Astrocyte (in vitro differentiated cells and primary cell): ENCODE measurements at regions not wholly inside any gene's neighbourhood (a gene's known extent, or its start where the extent isn't known, plus 50 kb on each side); places are given as distances from the start of the nearest gene placed in this dataset.

Experiments
- DNase-seq: peaks from one replicate; pipeline ENCODE4 v3.0.0-alpha.2; 2010; ENCODE audit warnings: low read depth
- FAIRE-seq: peaks from 2 replicates; lab custom pipeline; 2011; peaks lifted over from hg19 to GRCh38; lab: Jason Lieb, UNC
- H2AFZ ChIP-seq: 2 replicates; pipeline ENCODE4 v1.6.0; 2012; ENCODE audit warnings: low read depth, low read length, inconsistent platforms
- H3K27ac ChIP-seq: 2 replicates; pipeline ENCODE4 v1.5.1; 2011; ENCODE audit warnings: low read depth, low read length, inconsistent platforms
- H3K27me3 ChIP-seq: 2 replicates; pipeline ENCODE4 v1.6.0; 2011; ENCODE audit warnings: low read length, inconsistent platforms; ENCODE audit not compliant: insufficient read depth
- H3K36me3 ChIP-seq: 2 replicates; pipeline ENCODE4 v1.5.1; 2011; ENCODE audit warnings: low read length, inconsistent platforms; ENCODE audit not compliant: insufficient read depth
- H3K4me1 ChIP-seq: 2 replicates; pipeline ENCODE4 v1.5.1; 2011; ENCODE audit warnings: low read length, inconsistent platforms; ENCODE audit not compliant: insufficient read depth
- H3K4me2 ChIP-seq: 2 replicates; pipeline ENCODE4 v1.6.0; 2012; ENCODE audit warnings: low read length, inconsistent platforms
- H3K4me3 ChIP-seq: 2 replicates; pipeline ENCODE4 v1.5.1; 2011; ENCODE audit warnings: low read depth, mild to moderate bottlenecking, low read length, inconsistent platforms; ENCODE audit not compliant: insufficient read depth
- H3K79me2 ChIP-seq: 2 replicates; pipeline ENCODE4 v1.6.0; 2012; ENCODE audit warnings: mild to moderate bottlenecking, low read length, inconsistent platforms; ENCODE audit not compliant: insufficient read depth
- H3K9ac ChIP-seq: 2 replicates; pipeline ENCODE4 v1.6.0; 2012; ENCODE audit warnings: mild to moderate bottlenecking, low read length, inconsistent platforms
- H3K9me3 ChIP-seq: 2 replicates; pipeline ENCODE4 v1.5.1; 2012; ENCODE audit warnings: low read depth, mild to moderate bottlenecking, low read length, inconsistent platforms; ENCODE audit not compliant: insufficient read depth
- H4K20me1 ChIP-seq: 2 replicates; pipeline ENCODE4 v1.6.0; 2012; ENCODE audit warnings: low read length, inconsistent platforms; ENCODE audit not compliant: insufficient read depth
- H3K27ac Mint-ChIP-seq: one replicate; pipeline ENCODE4 v1.8.0; 2021; ENCODE audit warnings: mild to moderate bottlenecking, mixed read lengths; ENCODE audit not compliant: unreplicated experiment
- H3K27me3 Mint-ChIP-seq: one replicate; pipeline ENCODE4 v1.8.0; 2021; ENCODE audit warnings: low read depth, mixed read lengths; ENCODE audit not compliant: unreplicated experiment
- H3K36me3 Mint-ChIP-seq: one replicate; pipeline ENCODE4 v1.8.0; 2021; ENCODE audit warnings: low read depth, mixed read lengths; ENCODE audit not compliant: unreplicated experiment
- H3K4me1 Mint-ChIP-seq: one replicate; pipeline ENCODE4 v1.8.0; 2021; ENCODE audit warnings: low read depth, mixed read lengths; ENCODE audit not compliant: unreplicated experiment
- H3K4me3 Mint-ChIP-seq: one replicate; pipeline ENCODE4 v1.8.0; 2021; ENCODE audit warnings: mild to moderate bottlenecking, moderate library complexity, mixed read lengths; ENCODE audit not compliant: unreplicated experiment
- H3K9me3 Mint-ChIP-seq: one replicate; pipeline ENCODE4 v1.8.0; 2021; ENCODE audit warnings: mild to moderate bottlenecking, mixed read lengths; ENCODE audit not compliant: unreplicated experiment
- CTCF ChIP-seq: IDR thresholded peaks from 2 replicates; pipeline ENCODE4 v1.5.1; 2011; ENCODE audit warnings: low read depth, mild to moderate bottlenecking, inconsistent platforms, low read length, moderate library complexity; ENCODE audit not compliant: insufficient read depth
- EZH2 ChIP-seq: IDR thresholded peaks from 2 replicates; pipeline ENCODE4 v1.6.1; 2012; ENCODE audit warnings: mild to moderate bottlenecking, low read length, inconsistent platforms; ENCODE audit not compliant: insufficient read depth

GRCh38 chr17:51572115-51572514 is 311.8 kb downstream of the UTP18 start:
- Mint-ChIP-seq H3K27ac (no peak overlapping the region), H3K4me1 (no peaks in the 10 kb centered on the region), H3K36me3 (no peaks in the 10 kb centered on the region), H3K4me3 (no peak overlapping the region), H3K27me3 (peaks cover 2% of the 10 kb centered on the region), H3K9me3 (peaks cover 12% of the 10 kb centered on the region)
- no peaks in the 10 kb centered on the region for H3K36me3 ChIP-seq
- DNase-seq (no peak), FAIRE-seq (no peak)
- H3K79me2 ChIP-seq: no peaks in the 10 kb centered on the region
- H4K20me1 ChIP-seq: no peaks in the 10 kb centered on the region
- H3K4me3 ChIP-seq: no peak overlapping the region
- no peak overlapping the region for H2AFZ ChIP-seq
- no peak for TF ChIP-seq CTCF
- no peak for TF ChIP-seq EZH2
- H3K9me3 ChIP-seq: peaks cover 3% of the 10 kb centered on the region
- no peak overlapping the region for H3K4me2 ChIP-seq
- no peak overlapping the region for H3K27ac ChIP-seq
- H3K4me1 ChIP-seq: no peaks in the 10 kb centered on the region
- no peaks in the 10 kb centered on the region for H3K27me3 ChIP-seq
- H3K9ac ChIP-seq: no peak overlapping the region
